AG20443 (cell line): ENCODE measurements at regions not wholly inside any gene's neighbourhood (a gene's known extent, or its start where the extent isn't known, plus 50 kb on each side); places are given as distances from the start of the nearest gene placed in this dataset.

Experiments
- DNase-seq: peaks from one replicate; pipeline ENCODE4 v3.0.0; 2012; ENCODE audit warnings: low spot score, mixed read lengths

DNA sequence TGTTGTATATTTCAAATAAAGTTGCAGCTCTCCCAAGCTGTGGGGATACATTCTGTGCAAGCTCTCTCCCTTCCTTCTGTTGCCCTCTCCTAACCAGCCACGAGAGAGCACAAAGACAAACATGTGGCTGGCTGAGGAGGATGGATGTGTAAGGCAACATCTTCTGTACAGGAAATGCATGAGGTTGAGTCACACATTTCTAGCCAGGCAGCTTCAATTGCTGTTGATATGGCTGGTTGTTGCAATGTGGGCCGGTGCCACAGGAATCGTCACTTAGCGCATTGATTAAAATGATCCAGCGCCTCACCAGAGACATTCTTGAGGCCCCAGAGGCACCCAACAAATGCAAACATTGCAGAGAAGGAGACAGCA is 207.1 kb downstream of the ICE1 start:
- DNase-seq: no peak

- DNase-seq: no peak
These were observed 206.6 kb downstream of the ICE1 start for GRCh38 chr5:5628866-5629606.

DNA sequence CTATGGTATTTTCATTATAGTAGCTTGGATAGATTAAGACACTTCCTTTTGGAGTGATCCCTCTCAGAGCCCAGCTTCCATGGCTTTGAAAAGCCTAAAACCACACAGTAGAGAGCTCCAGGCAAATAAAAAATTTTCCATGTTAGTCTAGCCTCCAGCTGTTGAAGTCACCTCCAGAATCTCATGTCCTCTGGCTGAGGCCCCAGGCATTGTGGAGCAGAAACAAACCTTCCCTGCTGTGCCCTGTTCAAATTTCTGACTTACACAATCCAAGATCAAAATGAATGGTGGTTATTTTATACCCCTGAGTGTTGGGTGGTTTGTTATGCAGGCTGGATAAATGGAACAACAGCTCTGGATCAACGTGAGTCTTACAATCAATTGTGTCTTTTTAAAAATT is 203.9 kb downstream of the ICE1 start:
- no peak for DNase-seq

DNA sequence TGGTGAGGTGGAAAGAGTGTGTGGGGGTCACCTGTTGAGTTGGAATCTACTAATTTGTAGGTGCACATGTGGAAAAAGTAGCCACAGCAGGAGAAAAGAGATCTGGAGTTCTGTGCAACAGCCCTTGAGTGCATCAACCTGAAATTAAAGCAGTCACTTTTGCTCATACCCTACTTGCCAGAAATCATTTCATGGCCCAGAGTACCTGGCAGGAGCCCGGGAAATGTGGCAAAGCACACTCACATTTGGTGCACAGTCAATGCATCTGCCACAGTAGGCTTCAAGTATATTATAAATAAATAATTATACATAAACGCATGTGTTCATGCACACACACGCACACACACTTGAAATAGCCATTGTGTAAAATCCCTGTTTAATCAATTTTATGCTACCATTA is 203.0 kb downstream of the ICE1 start:
- no peak for DNase-seq

- DNase-seq: no peak
These were observed 200.9 kb downstream of the ICE1 start for GRCh38 chr5:5623397-5623796.

DNA sequence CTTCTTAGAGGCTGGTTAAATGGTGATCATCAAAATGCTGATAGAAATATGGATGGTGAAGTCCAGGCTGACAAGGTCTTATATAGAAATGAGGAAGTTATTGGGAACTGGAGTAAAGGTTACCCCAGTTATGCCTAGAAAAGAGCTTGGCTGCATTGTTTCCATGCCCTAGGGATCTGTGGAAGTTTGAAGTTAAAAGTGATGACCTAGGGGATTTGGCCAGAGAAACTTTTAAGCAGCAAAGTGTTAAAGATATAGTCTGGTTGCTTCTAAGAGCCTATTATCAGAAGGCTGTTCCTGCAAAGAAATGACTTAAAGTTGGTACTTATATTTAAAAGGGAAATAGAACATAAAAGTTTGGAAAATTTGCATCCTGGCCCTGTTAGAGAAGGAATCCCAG is 200.3 kb downstream of the ICE1 start:
- DNase-seq: no peak

GRCh38 chr5:5619546-5619945 is 197.1 kb downstream of the ICE1 start:
- DNase-seq: no peak

DNA sequence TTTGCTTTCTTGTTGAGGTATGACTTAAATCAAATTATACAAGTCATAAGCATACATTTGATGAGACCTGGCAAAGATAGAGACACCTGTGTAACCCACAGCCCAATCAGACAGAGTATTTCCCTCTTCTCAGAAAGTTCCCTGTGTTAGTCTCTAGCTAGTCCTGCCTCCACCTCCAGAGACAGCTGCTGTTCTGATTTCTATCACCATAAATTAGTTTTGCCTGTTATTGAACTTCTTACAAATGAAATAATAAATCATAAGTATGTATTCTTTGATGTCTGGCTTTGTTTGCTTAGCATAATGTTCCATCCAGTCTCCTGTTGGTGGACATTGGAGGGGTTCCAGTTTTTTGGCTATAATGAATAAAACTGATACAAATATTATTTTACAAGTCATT is 194.5 kb downstream of the ICE1 start:
- DNase-seq: no peak

- DNase-seq: no peak
These were observed 193.9 kb downstream of the ICE1 start for GRCh38 chr5:5616247-5616895.

- DNase-seq: no peak
These were observed 193.1 kb downstream of the ICE1 start for GRCh38 chr5:5615569-5615968.

- no peak for DNase-seq
These were observed 190.9 kb downstream of the ICE1 start for GRCh38 chr5:5613261-5613990.

- DNase-seq: no peak
These were observed 189.6 kb downstream of the ICE1 start for GRCh38 chr5:5612096-5612495.

- no peak for DNase-seq
These were observed 187.5 kb downstream of the ICE1 start for GRCh38 chr5:5609935-5610334.

DNA sequence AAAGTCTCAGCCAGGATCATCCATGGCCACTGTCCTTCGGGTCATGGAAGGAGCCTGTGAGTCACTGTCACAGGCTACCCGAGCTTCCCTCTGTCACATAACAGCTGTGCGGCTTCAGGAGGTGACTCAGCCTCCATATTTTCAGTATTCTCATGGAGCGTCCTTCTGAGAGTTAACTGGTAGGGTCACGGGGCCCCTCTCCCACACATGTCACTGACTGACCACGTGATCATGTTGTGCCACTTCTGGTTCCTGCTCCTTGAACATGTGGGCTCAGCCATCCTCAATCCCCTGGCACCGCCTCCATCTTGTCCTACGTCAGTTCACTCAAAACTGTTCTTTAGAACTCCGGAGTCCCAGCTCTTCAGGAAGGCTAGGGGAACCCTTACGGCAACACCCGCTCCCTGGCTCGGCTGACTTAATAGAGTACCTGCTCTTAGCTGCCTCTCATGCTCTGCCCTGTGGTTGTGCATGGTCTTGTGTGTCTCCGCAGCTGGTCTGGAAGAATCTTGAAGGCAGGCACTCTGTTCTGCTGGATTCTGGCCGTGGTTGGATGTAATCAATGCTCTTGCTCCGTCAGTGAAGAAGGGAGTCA is 182.8 kb downstream of the ICE1 start:
- no peak for DNase-seq

DNA sequence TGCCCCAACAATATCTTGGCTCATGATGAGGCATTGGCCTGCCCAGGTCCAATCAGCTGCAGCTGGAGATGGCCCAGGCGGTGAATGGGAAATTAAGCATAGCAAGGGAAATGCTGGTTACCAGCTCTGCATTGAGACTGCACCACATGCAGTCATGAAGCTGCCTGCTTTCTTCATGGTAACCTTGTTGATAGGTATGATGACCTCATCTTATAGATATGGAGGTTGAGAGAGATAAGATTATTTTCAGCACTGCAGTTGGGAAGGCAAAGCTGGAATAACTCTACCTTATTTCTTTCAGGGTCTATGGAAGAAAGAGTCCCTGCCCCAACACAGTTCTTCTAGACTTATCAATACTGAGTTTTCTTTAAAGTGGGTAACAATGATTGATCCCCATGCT is 180.1 kb downstream of the ICE1 start:
- DNase-seq: no peak

GRCh38 chr5:5598547-5599113 is 176.2 kb downstream of the ICE1 start:
- DNase-seq: no peak

DNA sequence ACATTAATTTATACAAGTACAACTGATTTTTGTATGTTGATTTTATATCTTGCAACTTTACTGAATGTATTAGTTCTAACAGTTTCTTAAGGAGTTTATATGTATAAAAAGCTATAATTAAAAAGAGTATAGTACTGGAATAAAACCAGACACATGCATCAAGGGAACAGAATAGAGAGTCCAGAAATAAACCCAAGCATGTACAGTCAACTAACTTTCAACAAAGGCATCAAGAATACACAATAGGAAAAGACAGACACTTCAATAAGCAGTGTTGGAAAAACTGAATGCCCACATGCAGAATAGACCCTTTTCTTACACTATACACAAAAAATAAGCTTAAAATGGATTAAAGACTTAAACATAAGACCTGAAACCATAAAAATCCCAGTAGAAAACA is 170.9 kb downstream of the ICE1 start:
- no peak for DNase-seq

DNA sequence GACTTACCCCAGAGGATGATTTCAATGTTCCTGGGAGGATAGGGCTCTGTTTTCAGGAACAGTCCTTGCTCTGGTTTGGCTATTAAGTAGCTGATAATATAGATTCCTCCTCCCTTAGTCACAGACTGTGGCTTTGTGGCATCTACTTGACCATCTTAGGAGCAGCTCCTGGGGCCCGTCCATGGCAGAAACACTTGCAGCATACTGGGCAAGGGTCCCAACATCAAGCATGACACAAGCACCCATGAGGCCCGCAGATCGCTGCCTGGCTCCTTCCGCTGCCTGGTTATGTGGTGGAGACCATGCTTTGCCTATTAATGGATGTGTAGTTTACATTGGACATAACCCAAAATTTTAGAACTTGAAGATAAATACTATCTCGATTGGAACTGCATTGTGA is 170.1 kb downstream of the ICE1 start:
- DNase-seq: no peak

- no peak for DNase-seq
These were observed 169.1 kb downstream of the ICE1 start for GRCh38 chr5:5591567-5591966.

- no peak for DNase-seq
These were observed 167.4 kb downstream of the ICE1 start for GRCh38 chr5:5589857-5590256.

DNA sequence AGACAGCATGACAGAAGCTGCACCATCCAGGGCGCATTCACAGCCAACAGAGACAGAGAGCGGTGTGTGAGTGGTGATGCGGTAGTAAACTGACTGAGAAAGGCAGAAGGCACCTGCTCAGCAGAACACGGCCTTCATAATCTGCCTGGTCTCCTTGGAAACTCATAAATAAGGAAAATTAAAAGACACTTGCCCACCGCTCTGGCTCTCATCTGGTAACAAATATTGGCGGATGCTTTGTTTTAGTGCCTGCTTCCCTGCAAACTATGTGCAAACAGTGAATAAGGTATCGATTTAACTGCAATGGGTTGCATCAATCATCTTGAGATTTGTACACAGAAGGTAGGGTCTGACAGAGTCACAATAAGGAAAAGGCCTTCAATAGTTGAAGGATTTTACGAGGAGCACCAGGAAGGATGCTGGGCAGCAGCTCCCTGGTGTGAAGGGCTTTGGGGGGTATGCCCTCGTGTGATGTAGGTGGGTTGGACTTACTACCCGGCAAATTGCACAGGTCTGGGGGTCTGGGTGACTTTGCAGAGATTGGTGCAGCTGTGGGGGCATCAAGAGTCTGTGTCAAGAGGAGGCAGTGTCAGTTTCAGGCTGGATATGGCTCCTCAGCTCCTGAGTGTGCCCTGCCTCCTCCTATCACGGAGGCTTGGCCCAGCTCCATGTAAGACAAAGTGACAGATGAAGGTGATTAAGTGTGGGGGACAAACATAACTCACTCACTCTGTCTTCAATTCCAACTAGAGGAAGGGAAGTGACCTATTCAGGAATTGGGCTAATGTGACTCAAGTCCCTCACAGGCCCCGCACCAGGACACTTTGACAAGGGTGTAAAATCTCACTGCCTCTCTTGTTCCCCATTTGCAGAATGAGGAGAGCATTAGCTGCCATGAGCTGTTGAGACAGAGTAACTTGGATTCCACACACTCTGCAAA is 166.7 kb downstream of the ICE1 start:
- no peak for DNase-seq

GRCh38 chr5:5588386-5588785 is 165.9 kb downstream of the ICE1 start:
- no peak for DNase-seq
